ENCODE measurements at regions not wholly inside any gene's neighbourhood (a gene's known extent, or its start where the extent isn't known, plus 50 kb on each side); places are given as distances from the start of the nearest gene placed in this dataset.

- Histone ChIP-seq H4K91ac (ENCODE audit: insufficient read length, low read depth, low read length) (no peak overlapping the region), H3K14ac (ENCODE audit: insufficient read depth, low read length) (no peak overlapping the region), H3T11ph (ENCODE audit: low read length) (no peak overlapping the region), H3K4me1 (ENCODE audit: insufficient read depth, low read length) (no peaks in the 10 kb centered on the region), H3K56ac (ENCODE audit: insufficient read length, low read depth, low read length) (no peak overlapping the region), H3K79me2 (ENCODE audit: insufficient read depth, low read length) (no peaks in the 10 kb centered on the region), H2BK5ac (ENCODE audit: insufficient read length, low read length) (no peak overlapping the region), H3K23ac (ENCODE audit: insufficient read length, low read depth, low read length) (no peak overlapping the region), H3K23me2 (ENCODE audit: insufficient read length, low read depth, low read length, poor library complexity, severe bottlenecking) (no peaks in the 10 kb centered on the region), H3K27me3 (ENCODE audit: insufficient read depth, low read length) (no peaks in the 10 kb centered on the region), H4K8ac (replicated peaks; ENCODE audit: insufficient read length, low read depth, low read length) (no peak overlapping the region), H3K79me1 (ENCODE audit: insufficient read depth, low read depth, low read length, poor library complexity, severe bottlenecking) (no peaks in the 10 kb centered on the region), H4K5ac (ENCODE audit: insufficient read length, low read depth, low read length) (no peak overlapping the region), H3K18ac (ENCODE audit: insufficient read length, low read depth, low read length) (no peak overlapping the region), H3K9me3 (ENCODE audit: control insufficient read depth, low read depth, low read length) (no peaks in the 10 kb centered on the region), H2AK5ac (ENCODE audit: insufficient read length, low read length) (no peak overlapping the region), H3K27ac (ENCODE audit: insufficient read length, low read depth, low read length) (no peak overlapping the region), H2BK20ac (ENCODE audit: low read depth, low read length, poor library complexity, severe bottlenecking) (no peak overlapping the region), H3K9ac (ENCODE audit: extremely low read depth, insufficient read length, low read length) (no peak overlapping the region), H2BK15ac (ENCODE audit: low read depth, low read length) (no peak overlapping the region), H3K4me2 (ENCODE audit: insufficient read depth, insufficient read length, low read length) (no peak overlapping the region), H2AFZ (ENCODE audit: low read length) (no peak overlapping the region), H4K20me1 (ENCODE audit: control insufficient read depth, insufficient read depth, insufficient read length) (no peaks in the 10 kb centered on the region), H2BK120ac (ENCODE audit: low read depth, low read length, poor library complexity, severe bottlenecking) (no peak overlapping the region), H3K4ac (ENCODE audit: low read depth, low read length) (no peak overlapping the region), H2BK12ac (ENCODE audit: insufficient read length, low read depth, low read length) (no peak overlapping the region)
- Mint-ChIP-seq H3K36me3 (ENCODE audit: insufficient read depth in 1 of 3, low read depth in 3 of 3) (peaks cover 3 to 19% (median 10%) of the 10 kb centered on the region in 3 experiments; a peak in 6 of 7 replicates), H3K4me1 (no peaks in the 10 kb centered on the region), H3K9me3 (peaks cover 10 to 15% of the 10 kb centered on the region in 2 experiments; a peak in 4 of 5 replicates), H3K27me3 (ENCODE audit: low read depth) (no peaks in the 10 kb centered on the region), H3K27ac (no peak overlapping the region), H3K4me3 (no peak overlapping the region)
- no peak for TF ChIP-seq CTCF (conservative IDR thresholded peaks at IDR 0.05)
- no CpG with 5 or more reads among the region's 3 CpGs for WGBS (ENCODE audit: extremely low coverage, insufficient read length, low lambda C conversion rate)
- no peak for DNase-seq
Measured at GRCh38 chr18:64528646-64529045, 379.8 kb upstream of the LINC00305 start.
